ENCODE measurements at regions not wholly inside any gene's neighbourhood (a gene's known extent, or its start where the extent isn't known, plus 50 kb on each side); places are given as distances from the start of the nearest gene placed in this dataset.

DNA sequence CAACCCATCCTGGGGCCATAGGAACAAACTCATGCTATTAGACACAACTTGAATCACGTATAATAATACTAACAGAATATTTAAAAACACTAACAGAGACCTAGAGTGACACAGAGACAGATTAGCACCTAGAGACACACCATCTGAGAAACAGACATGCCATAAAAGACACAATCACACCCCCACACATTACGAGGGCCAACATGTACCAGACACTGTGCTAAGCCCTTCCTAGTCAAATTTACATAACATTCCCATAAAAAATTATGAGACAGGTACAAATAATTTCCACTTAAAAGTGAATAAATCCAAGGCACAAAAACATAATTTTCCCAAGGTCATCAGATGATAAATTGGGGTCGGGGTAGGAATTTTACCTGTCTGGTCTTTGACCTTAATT, 141.1 kb upstream of the PRSS16 start:
- TF ChIP-seq CTCF (IDR thresholded peaks at IDR 0.05) (no peak), POLR2A (IDR thresholded peaks at IDR 0.05) (no peak)
